Esophagus squamous epithelium (tissue), 5 donors: ENCODE measurements at regions not wholly inside any gene's neighbourhood (a gene's known extent, or its start where the extent isn't known, plus 50 kb on each side); places are given as distances from the start of the nearest gene placed in this dataset.
"Not testable (repeated sequence)": the region's sequence is repeated elsewhere in the genome, so short reads cannot be mapped to it uniquely, and the experiment has no call there.

Source experiments
- DNase-seq: peaks from one replicate; lab custom pipeline; 2025; lab: John Stamatoyannopoulos, UW
- H3K27ac ChIP-seq, 4 donors: fragments of 200-600 bp; sonication (generic); one replicate each; pipeline ENCODE4 v1.5.1; 2016 to 2019; ENCODE audit warnings: mild to moderate bottlenecking in 1 of 4
- H3K27me3 ChIP-seq, 4 donors: fragments of 200-600 bp; sonication (generic); 1 replicate in 3 of 4; 2 replicates in 1 of 4; pipeline versions ENCODE4 v1.5.1 to v1.6.0; 2017 to 2021; ENCODE audit warnings: antibody characterized with exemption in 1 of 4
- H3K36me3 ChIP-seq, 3 donors: fragments of 200-600 bp; sonication (generic); one replicate each; pipeline ENCODE4 v1.5.1; 2016 to 2019
- H3K4me1 ChIP-seq, 3 donors: fragments of 200-600 bp; sonication (generic); one replicate each; pipeline ENCODE4 v1.5.1; 2017 to 2019
- H3K4me3 ChIP-seq, 4 donors: fragments of 200-600 bp; sonication (generic); 1 replicate in 3 of 4; 2 replicates in 1 of 4; pipeline ENCODE4 v1.5.1; 2016 to 2019; ENCODE audit warnings: mild to moderate bottlenecking in 2 of 4, moderate library complexity in 1 of 4
- H3K9me3 ChIP-seq, 3 donors: fragments of 200-600 bp; sonication (generic); one replicate each; pipeline ENCODE4 v1.5.1; 2016 to 2019
- POLR2A ChIP-seq, 4 donors: fragments of 450-650 bp; IDR thresholded peaks; one replicate each; pipeline ENCODE4 v1.6.1; 2017; ENCODE audit warnings: antibody characterized with exemption in 4 of 4, mild to moderate bottlenecking in 4 of 4, moderate library complexity in 3 of 4
- WGBS, 2 donors: methylation state at CpG; one replicate each; pipeline ENCODE4 v1.1.5; 2018; 5-methylcytosine and 5-hydroxymethylcytosine counted together
- intact Hi-C: fragments of 100-400 bp; cut with DNase I; formaldehyde crosslinking; loops from one replicate; pipeline ENCODE4 v1.15.0; 2022
- small RNA-seq, 4 donors: library from RNA; depleted of rRNA; stranded (forward); fragments of <200 nt; gene quantifications; one replicate each; pipeline ENCODE3, GENCODE V24; 2016
- TF ChIP-seq, protein P1 (sequence below), 6 experiments: fragments of 450-650 bp in 4 of 6; fragments of 200-600 bp in 2 of 6; sonication (generic) in 2 of 6; IDR thresholded peaks; one replicate each; pipeline ENCODE4 v1.5.1; 2016 to 2019; ENCODE audit warnings: antibody characterized with exemption in 6 of 6, mild to moderate bottlenecking in 4 of 6, moderate library complexity in 4 of 6
- donor health status: DM: yes; HTN: yes; CAD: no.

DNA sequence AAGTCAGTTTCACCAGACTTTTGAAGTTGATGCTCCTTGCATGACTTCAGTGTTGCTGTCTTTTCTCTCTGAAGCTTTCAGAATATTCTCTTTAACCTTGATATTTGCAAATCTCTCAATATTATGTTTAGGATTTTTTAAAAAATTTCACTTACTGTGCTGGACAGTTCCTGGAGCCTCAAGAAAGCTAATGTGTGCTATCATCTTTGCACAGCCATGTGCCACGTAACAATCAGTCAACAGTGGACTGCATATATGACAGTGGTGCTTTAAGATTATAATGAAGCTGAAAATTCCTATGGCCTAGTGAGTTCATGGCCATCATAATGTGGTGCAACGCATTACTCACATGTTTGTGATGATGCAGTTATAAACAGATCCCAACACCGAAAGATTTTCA is 59.1 kb upstream of the OGFRL1 start:
- TF ChIP-seq, protein P1, sequence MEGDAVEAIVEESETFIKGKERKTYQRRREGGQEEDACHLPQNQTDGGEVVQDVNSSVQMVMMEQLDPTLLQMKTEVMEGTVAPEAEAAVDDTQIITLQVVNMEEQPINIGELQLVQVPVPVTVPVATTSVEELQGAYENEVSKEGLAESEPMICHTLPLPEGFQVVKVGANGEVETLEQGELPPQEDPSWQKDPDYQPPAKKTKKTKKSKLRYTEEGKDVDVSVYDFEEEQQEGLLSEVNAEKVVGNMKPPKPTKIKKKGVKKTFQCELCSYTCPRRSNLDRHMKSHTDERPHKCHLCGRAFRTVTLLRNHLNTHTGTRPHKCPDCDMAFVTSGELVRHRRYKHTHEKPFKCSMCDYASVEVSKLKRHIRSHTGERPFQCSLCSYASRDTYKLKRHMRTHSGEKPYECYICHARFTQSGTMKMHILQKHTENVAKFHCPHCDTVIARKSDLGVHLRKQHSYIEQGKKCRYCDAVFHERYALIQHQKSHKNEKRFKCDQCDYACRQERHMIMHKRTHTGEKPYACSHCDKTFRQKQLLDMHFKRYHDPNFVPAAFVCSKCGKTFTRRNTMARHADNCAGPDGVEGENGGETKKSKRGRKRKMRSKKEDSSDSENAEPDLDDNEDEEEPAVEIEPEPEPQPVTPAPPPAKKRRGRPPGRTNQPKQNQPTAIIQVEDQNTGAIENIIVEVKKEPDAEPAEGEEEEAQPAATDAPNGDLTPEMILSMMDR (IDR thresholded peaks at IDR 0.05), result no peak
- TF ChIP-seq POLR2A (IDR thresholded peaks at IDR 0.05), result no peak
- no peaks in the 10 kb centered on the region for H3K4me1 ChIP-seq
- DNase-seq, result no peak
- H3K27me3 ChIP-seq, result no peaks in the 10 kb centered on the region
- no peak overlapping the region for H3K4me3 ChIP-seq
- H3K27ac ChIP-seq, result no peak overlapping the region
- H3K9me3 ChIP-seq, result no peaks in the 10 kb centered on the region
- intact Hi-C loops, result no loop called here
- no peaks in the 10 kb centered on the region for H3K36me3 ChIP-seq
- 85 to 88% methylated on average over 3 of the region's 3 CpGs for WGBS, 2 donors

DNA sequence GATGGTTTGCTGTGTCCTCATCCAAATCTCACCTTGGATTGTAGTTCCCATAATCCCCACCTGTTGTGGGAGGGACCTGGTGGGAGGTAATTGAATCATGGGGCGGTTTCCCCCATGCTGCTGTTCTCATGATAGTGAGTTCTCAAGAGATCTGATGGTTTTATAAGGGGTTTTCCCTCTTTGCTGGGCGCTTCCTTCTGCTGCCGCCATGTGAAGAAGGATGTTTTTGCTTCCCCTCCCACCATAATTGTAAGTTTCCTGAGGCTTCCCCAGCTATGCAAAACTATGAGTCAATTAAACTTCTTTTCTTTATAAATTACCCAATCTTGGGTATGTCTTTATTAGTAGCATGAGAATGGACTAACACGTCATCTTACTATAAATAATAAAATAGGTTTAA is 55.7 kb upstream of the OGFRL1 start:
- 73 to 88% methylated on average over 4 of the region's 4 CpGs for WGBS, 2 donors
- not testable (repeated sequence) for DNase-seq

DNA sequence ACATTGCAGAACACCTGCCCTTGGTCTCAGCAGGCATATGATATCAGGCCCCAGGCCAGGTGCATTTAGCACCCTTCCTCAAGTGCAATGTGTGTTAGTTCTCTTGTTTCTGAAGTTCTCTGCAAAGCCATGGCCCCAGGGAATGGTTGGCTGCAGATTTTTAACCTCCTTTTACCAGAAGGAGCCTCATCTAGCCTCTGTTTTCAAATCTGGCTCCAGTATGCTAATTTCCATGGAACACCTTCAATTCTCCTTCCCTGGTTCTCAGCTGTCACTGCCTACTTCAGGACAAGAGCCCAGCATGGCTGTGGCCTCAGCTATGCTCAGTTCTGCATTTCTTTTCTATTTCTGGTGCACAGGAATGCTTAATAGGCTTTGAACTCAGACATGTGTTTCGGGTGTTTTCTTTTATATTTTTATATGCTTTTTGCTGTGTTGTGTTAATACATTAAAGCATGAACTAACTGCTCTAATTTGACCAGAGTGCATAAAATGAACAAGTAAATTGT is 51.6 kb upstream of the OGFRL1 start:
- intact Hi-C loops, result no loop called here
- no peaks in the 10 kb centered on the region for H3K27me3 ChIP-seq
- DNase-seq, result no peak
- no peaks in the 10 kb centered on the region for H3K36me3 ChIP-seq
- no peaks in the 10 kb centered on the region for H3K4me1 ChIP-seq
- TF ChIP-seq, protein P1 (IDR thresholded peaks at IDR 0.05), result no peak
- TF ChIP-seq POLR2A (IDR thresholded peaks at IDR 0.05), result no peak
- H3K4me3 ChIP-seq, result no peak overlapping the region
- 56 to 80% methylated on average over 1 of the region's 1 CpG for WGBS, 2 donors
- no peaks in the 10 kb centered on the region for H3K9me3 ChIP-seq
- no peak overlapping the region for H3K27ac ChIP-seq

More for the DNA sequence above, 55.7 kb upstream of the OGFRL1 start:
- intact Hi-C loops, H3K27me3 ChIP-seq, H3K27ac ChIP-seq, H3K36me3 ChIP-seq, H3K4me3 ChIP-seq, H3K9me3 ChIP-seq, H3K4me1 ChIP-seq: not testable (repeated sequence)

DNA sequence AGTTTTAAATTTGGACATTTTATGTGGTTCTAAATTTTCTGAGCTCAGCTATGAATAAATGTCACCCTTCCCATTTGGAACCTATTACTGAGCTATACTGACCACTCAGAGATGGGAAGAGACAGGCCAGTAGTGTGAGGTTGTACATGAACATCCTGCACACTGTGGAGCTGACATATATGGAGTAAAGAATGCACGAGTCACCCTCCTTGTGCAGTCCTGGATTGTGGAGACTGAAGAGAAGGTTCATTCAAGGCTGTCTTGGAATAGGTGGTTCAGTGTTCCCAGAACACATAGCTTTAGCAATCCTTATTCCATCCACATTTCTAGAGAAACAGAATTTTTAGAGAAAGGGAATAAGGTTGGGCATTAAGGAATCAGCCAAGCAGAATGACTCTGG is 50.3 kb upstream of the OGFRL1 start:
- TF ChIP-seq, protein P1 (IDR thresholded peaks at IDR 0.05), result no peak
- TF ChIP-seq POLR2A (IDR thresholded peaks at IDR 0.05), result no peak
- Histone ChIP-seq H3K4me1 (no peaks in the 10 kb centered on the region), H3K27ac (no peak overlapping the region), H3K4me3 (no peak overlapping the region), H3K36me3 (no peaks in the 10 kb centered on the region), H3K27me3 (no peaks in the 10 kb centered on the region), H3K9me3 (no peaks in the 10 kb centered on the region)
- DNase-seq, result no peak
- intact Hi-C loops, result no loop called here
- 60 to 71% methylated on average over 1 of the region's 1 CpG for WGBS, 2 donors

Small RNA genes in the stretch of these regions (small RNA-seq; reads per million reads assigned to genes)
- 0 reads per million in 4 donors for gene RF00012
- gene RNU6-411P, result 0 reads per million in 4 donors
